Epithelial cell of esophagus (primary cell): ENCODE measurements at regions not wholly inside any gene's neighbourhood (a gene's known extent, or its start where the extent isn't known, plus 50 kb on each side); places are given as distances from the start of the nearest gene placed in this dataset.

ENCODE experiments used
- DNase-seq: peaks from one replicate; pipeline ENCODE4 v3.0.0; 2010; ENCODE audit warnings: low read depth
- H3K4me3 ChIP-seq: 2 replicates; pipeline ENCODE4 v1.5.1; 2011; ENCODE audit warnings: mild to moderate bottlenecking, low read length, control low read depth
- TF ChIP-seq, protein P1 (sequence below): IDR thresholded peaks from 2 replicates; pipeline ENCODE4 v1.5.1; 2011; ENCODE audit warnings: low read depth, mild to moderate bottlenecking, low read length, control low read depth, inconsistent platforms; ENCODE audit not compliant: insufficient read depth; ENCODE audit errors: missing control alignments

DNA sequence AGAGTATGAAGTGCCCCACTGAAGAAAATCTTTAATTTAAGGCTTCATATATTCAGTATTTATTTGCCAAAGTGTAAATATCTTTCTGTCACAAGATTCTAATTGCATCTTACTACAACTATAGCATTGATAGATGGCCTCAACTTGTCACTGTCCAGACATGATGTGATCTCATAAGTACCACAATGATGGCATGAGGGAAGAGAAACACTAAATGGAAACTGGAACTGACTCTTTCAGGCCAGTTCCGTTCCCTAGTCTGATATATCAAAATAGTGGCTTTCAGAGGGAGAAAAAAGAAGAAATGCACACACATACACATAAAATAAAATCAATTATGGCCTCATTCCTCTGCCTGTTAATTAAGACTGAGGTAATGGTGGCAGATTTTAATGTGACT, 615.7 kb downstream of the TBL1XR1 start:
- no peak overlapping the region for H3K4me3 ChIP-seq
- DNase-seq = no peak
- TF ChIP-seq, protein P1, sequence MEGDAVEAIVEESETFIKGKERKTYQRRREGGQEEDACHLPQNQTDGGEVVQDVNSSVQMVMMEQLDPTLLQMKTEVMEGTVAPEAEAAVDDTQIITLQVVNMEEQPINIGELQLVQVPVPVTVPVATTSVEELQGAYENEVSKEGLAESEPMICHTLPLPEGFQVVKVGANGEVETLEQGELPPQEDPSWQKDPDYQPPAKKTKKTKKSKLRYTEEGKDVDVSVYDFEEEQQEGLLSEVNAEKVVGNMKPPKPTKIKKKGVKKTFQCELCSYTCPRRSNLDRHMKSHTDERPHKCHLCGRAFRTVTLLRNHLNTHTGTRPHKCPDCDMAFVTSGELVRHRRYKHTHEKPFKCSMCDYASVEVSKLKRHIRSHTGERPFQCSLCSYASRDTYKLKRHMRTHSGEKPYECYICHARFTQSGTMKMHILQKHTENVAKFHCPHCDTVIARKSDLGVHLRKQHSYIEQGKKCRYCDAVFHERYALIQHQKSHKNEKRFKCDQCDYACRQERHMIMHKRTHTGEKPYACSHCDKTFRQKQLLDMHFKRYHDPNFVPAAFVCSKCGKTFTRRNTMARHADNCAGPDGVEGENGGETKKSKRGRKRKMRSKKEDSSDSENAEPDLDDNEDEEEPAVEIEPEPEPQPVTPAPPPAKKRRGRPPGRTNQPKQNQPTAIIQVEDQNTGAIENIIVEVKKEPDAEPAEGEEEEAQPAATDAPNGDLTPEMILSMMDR = no peak

DNA sequence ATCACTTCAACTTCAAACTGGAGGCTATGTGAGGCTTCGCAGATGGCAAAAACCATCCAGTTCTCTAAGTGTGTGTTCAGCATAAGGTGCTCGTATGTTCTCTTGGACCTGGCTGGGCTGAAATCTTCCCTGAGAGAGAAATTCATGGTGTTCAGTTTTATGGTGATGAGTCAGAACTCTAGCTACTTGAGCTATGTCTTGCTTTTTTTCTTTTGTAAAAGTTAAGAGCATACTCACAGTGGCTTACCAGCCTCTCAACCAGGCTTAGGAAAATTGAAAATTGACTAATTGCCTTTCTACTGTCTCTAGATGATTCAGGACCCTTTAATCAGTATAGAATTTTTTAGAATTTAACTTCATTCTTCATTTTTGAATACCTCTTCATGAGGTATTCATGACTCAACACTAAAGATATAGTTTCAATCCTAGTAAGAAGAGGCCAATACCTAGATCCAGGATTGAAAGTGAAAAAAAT, 617.5 kb downstream of the TBL1XR1 start:
- DNase-seq = no peak
- TF ChIP-seq, protein P1 = no peak
- no peak overlapping the region for H3K4me3 ChIP-seq

DNA sequence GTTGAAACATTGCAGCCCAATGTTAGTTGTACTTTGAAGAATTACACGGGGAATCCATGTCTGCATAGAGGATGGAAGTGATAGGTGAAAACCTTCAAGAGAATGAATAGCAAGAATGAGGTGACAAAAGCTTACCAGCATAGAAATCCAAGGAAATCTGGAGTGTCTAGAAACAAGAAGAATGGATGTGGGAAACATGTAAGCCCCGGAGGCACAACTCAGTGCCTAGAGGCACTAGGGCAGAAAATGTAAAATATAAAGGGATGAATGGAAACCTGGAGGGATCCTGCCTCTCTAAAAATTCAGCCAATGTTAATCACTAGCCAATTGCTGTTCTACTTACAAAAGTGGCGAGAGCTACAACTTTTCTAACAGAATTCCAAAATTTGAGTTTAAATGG, 619.0 kb downstream of the TBL1XR1 start:
- TF ChIP-seq, protein P1 = no peak

DNA sequence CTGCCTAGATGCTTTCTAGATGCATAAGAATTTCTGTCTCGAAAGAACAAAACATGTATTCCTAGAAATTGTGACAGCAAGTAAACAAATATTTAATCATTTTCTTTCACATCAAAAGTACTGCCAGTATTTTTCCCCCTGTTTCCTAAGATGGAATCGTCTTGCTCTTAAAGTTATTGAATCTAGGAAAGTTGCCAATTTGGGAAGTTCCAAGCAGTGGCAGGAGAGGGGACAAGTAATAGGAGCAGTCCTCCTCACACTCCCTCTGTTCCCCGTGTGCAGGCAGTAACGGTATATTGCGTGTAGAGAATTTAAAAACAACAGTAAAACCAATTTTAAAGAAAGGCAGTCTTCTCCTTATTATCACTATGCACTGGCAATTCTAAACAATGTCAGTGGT, 619.8 kb downstream of the TBL1XR1 start:
- no peak overlapping the region for H3K4me3 ChIP-seq
- no peak for DNase-seq
- TF ChIP-seq, protein P1 = no peak

More for the DNA sequence above, 619.0 kb downstream of the TBL1XR1 start:
- no peak overlapping the region for H3K4me3 ChIP-seq
- DNase-seq = no peak

DNA sequence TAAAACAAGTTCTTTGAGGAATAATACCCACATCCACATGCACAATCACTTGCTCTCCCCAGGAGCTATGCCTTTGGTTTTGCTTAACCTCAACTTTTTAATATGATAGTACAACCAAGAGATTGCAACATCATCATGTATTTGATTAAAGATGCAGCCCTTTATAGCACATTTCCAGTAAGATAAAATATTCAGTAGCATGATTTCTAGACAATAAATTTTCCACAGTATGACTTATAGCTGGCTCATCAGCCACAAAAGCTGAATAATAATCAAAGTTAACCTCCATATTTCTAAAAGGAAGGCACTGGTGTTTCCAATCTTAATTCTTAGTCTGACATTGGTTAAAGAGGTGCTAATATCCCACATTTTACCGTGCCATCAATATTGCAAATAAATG, 622.5 kb downstream of the TBL1XR1 start:
- no peak overlapping the region for H3K4me3 ChIP-seq
- DNase-seq = no peak
- TF ChIP-seq, protein P1 = no peak

DNA sequence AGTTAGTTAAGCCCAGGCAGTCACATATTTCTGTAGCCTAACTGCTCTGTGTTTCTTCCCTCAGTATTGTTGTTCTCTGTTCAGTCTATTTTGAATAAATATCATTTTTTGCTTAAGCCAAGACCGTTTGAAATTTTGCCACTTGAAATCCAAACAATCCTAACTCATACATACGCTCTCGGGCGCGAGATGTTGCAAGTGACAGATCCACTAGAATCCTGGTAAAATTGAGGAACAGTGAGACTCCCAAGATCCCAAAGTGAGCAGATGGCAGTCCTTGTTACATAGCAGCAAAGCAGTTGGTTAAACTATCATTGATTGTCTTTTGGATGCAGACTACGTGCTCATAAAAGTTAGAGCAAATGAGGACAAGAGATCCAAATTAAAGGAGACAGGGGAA, 625.4 kb downstream of the TBL1XR1 start:
- H3K4me3 ChIP-seq = no peak overlapping the region
- no peak for DNase-seq
- TF ChIP-seq, protein P1 = no peak

DNA sequence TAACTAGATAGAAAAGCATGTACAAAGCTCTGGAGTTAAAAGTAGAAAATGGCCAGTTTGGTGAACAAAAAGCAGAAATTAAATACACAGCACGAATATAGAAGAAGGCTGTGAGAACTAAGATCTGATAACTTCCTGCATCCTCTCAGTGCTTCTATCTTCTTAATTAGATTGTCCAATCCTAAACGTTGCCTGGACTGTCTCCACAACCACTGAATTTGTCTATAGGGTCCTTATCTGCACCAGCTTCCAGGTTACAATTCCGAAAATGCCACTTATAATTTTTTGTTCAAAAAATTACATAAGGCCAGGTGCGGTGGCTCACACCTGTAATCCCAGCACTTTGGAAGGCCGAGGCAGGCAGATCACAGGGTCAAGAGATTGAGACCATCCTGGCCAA, 626.3 kb downstream of the TBL1XR1 start:
- TF ChIP-seq, protein P1 = no peak
- no peak overlapping the region for H3K4me3 ChIP-seq
- no peak for DNase-seq
